Mesothelial cell of epicardium (in vitro differentiated cells): ENCODE measurements at regions not wholly inside any gene's neighbourhood (a gene's known extent, or its start where the extent isn't known, plus 50 kb on each side); places are given as distances from the start of the nearest gene placed in this dataset.

Source experiments
- DNase-seq, 2 experiments: peaks; one replicate each; pipeline ENCODE4 v3.0.0; 2021; ENCODE audit warnings: low spot score in 2 of 2; ENCODE audit not compliant: unreplicated experiment in 2 of 2
- H3K27ac Mint-ChIP-seq: 2 replicates; pipeline ENCODE4 v1.8.0; 2021; ENCODE audit warnings: mixed read lengths
- H3K27me3 Mint-ChIP-seq: 2 replicates; pipeline ENCODE4 v1.8.0; 2021; ENCODE audit warnings: low read depth, mixed read lengths
- H3K36me3 Mint-ChIP-seq: 2 replicates; pipeline ENCODE4 v1.8.0; 2021; ENCODE audit warnings: mixed read lengths
- H3K4me1 Mint-ChIP-seq: 2 replicates; pipeline ENCODE4 v1.8.0; 2021; ENCODE audit warnings: mixed read lengths
- H3K4me3 Mint-ChIP-seq: 2 replicates; pipeline ENCODE4 v1.8.0; 2021; ENCODE audit warnings: mild to moderate bottlenecking, moderate library complexity, mixed read lengths
- H3K9me3 Mint-ChIP-seq: 2 replicates; pipeline ENCODE4 v1.8.0; 2021; ENCODE audit warnings: mixed read lengths
- CTCF ChIP-seq: fragments of 200-600 bp; sonication (generic); IDR thresholded peaks from one replicate; pipeline ENCODE4 v1.5.0; 2021; ENCODE audit warnings: antibody characterized with exemption; ENCODE audit not compliant: unreplicated experiment

- peaks cover 19% of the 10 kb centered on the region for H3K27me3 Mint-ChIP-seq
- H3K27ac Mint-ChIP-seq: no peak overlapping the region
- H3K36me3 Mint-ChIP-seq: no peaks in the 10 kb centered on the region
- peaks cover 3% of the 10 kb centered on the region for H3K9me3 Mint-ChIP-seq
- H3K4me3 Mint-ChIP-seq: no peak overlapping the region
- no peak for DNase-seq
- TF ChIP-seq CTCF: peak; percentile 42
- no peaks in the 10 kb centered on the region for H3K4me1 Mint-ChIP-seq
These were observed 313.4 kb downstream of the CDH26 start for GRCh38 chr20:60271597-60271996.

GRCh38 chr20:60272790-60273189, 314.6 kb downstream of the CDH26 start:
- no peak for TF ChIP-seq CTCF
- no peak overlapping the region for H3K4me3 Mint-ChIP-seq
- peaks cover 12% of the 10 kb centered on the region for H3K27me3 Mint-ChIP-seq
- no peaks in the 10 kb centered on the region for H3K36me3 Mint-ChIP-seq
- H3K9me3 Mint-ChIP-seq: peaks cover 5% of the 10 kb centered on the region
- no peak for DNase-seq
- no peaks in the 10 kb centered on the region for H3K4me1 Mint-ChIP-seq
- no peak overlapping the region for H3K27ac Mint-ChIP-seq

- DNase-seq: no peak
- peaks cover 19% of the 10 kb centered on the region for H3K9me3 Mint-ChIP-seq
- no peak overlapping the region for H3K4me3 Mint-ChIP-seq
- no peak overlapping the region for H3K27ac Mint-ChIP-seq
- peaks cover 9% of the 10 kb centered on the region for H3K27me3 Mint-ChIP-seq
- H3K36me3 Mint-ChIP-seq: no peaks in the 10 kb centered on the region
- H3K4me1 Mint-ChIP-seq: no peaks in the 10 kb centered on the region
- TF ChIP-seq CTCF: no peak
These were observed 316.5 kb downstream of the CDH26 start for GRCh38 chr20:60274717-60275116.

DNA sequence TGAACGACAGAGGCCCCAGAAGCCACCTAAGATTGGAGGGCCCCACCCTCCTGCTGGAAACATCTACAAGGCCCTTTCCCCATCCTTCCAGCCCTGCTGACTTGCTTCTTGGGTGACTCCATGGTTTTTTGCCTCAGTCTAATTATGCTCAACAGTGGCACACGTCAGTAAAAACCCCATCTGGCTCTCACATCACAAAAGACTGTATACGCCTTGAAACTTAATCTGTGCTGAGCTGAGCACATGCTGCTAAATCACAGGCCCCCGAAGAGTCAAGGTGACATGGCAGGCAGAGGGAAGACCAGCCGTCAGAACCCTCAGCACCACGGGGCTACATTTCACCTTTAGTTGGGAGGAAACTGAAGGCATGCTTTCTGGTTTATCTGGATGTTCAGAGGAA, 323.1 kb downstream of the CDH26 start:
- TF ChIP-seq CTCF: no peak

DNA sequence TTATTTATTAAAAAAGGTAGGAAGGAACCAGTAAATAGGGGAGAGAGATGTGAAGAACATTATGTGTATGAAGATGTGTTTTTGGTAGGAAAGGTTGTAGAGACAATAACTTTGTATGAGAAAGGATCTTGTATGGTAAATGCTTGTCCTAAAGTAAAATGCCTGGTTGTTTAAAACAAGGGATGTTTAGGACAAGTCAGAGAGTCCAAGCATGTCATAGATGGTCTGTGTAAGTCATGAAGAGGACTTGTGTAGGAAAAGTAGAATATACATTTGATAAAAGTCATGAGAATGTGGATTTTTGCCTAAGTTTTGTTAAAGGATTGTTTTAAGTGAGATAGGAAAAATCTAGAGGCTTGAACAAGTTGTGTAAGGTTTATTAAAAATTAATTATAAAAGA, 325.1 kb downstream of the CDH26 start:
- Mint-ChIP-seq H3K36me3 (peaks cover 4% of the 10 kb centered on the region), H3K27me3 (no peaks in the 10 kb centered on the region), H3K9me3 (peaks cover 58% of the 10 kb centered on the region), H3K4me3 (no peak overlapping the region), H3K27ac (no peak overlapping the region), H3K4me1 (no peaks in the 10 kb centered on the region)
- DNase-seq: no peak
- TF ChIP-seq CTCF: no peak

More for the DNA sequence above, 323.1 kb downstream of the CDH26 start:
- Mint-ChIP-seq H3K27me3 (no peaks in the 10 kb centered on the region), H3K27ac (no peak overlapping the region), H3K36me3 (peaks cover 4% of the 10 kb centered on the region), H3K9me3 (peaks cover 59% of the 10 kb centered on the region), H3K4me1 (no peaks in the 10 kb centered on the region), H3K4me3 (no peak overlapping the region)
- no peak for DNase-seq

- Mint-ChIP-seq H3K9me3 (peaks cover 61% of the 10 kb centered on the region), H3K27me3 (no peaks in the 10 kb centered on the region), H3K4me1 (no peaks in the 10 kb centered on the region), H3K27ac (no peak overlapping the region), H3K4me3 (no peak overlapping the region), H3K36me3 (peaks cover 4% of the 10 kb centered on the region)
- DNase-seq: no peak
- TF ChIP-seq CTCF: no peak
These were observed 328.5 kb downstream of the CDH26 start for GRCh38 chr20:60286764-60287163.
